ENCODE measurements at regions not wholly inside any gene's neighbourhood (a gene's known extent, or its start where the extent isn't known, plus 50 kb on each side); places are given as distances from the start of the nearest gene placed in this dataset.
A peak's percentile ranks its signal among the peaks of the same experiment; 100 is the strongest.

DNA sequence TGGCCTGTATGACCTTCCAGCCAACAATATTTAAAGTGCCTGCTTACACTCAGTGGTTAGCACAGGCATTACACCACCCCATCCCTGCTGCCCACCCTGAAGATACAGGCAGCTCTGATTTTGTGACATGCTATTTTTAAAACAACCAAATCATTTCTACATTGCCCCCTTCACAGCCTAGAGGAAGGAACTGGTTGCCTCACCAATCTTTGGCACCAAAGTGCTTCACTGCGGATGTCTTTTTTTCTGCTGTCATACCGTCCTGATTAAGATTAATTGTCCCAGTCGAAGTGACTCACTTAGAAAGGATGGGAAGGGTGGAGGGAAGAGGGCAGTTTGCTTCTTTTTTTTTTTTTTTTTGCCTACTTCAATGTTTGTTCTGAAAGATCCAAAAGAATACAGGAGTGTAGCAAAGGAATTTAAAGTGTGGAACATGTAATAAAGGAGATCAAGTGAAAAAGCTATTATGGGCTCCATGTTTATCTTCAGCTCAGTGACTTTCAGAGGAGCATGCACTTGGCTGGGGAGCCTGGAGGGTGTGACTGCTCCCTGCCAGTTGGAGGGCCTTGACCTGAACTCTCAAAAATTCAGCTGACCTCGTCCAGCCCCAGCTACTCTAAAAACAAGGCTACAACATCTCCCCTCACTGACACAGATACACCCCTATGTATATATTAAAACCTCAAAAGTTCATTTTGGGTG is 501.1 kb upstream of the TNP1 start:
- H3K4me3 ChIP-seq (ENCODE audit: low read depth in 1 of 2, low read length in 1 of 2): no peak overlapping the region
- peak overlapping the region; percentile 7 for H3K27ac ChIP-seq
- H3K4me1 ChIP-seq (ENCODE audit: control insufficient read depth in 1 of 2, insufficient read depth in 1 of 2, low read depth in 1 of 2, low read length in 1 of 2): peaks cover 37 to 47% of the 10 kb centered on the region in 2 experiments
- TF ChIP-seq, protein P1, sequence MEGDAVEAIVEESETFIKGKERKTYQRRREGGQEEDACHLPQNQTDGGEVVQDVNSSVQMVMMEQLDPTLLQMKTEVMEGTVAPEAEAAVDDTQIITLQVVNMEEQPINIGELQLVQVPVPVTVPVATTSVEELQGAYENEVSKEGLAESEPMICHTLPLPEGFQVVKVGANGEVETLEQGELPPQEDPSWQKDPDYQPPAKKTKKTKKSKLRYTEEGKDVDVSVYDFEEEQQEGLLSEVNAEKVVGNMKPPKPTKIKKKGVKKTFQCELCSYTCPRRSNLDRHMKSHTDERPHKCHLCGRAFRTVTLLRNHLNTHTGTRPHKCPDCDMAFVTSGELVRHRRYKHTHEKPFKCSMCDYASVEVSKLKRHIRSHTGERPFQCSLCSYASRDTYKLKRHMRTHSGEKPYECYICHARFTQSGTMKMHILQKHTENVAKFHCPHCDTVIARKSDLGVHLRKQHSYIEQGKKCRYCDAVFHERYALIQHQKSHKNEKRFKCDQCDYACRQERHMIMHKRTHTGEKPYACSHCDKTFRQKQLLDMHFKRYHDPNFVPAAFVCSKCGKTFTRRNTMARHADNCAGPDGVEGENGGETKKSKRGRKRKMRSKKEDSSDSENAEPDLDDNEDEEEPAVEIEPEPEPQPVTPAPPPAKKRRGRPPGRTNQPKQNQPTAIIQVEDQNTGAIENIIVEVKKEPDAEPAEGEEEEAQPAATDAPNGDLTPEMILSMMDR (IDR thresholded peaks at IDR 0.05): no peak
- no peaks in the 10 kb centered on the region for H3K36me3 ChIP-seq
- no peaks in the 10 kb centered on the region for H3K9me3 ChIP-seq
- peaks cover 23% of the 10 kb centered on the region for H3K27me3 ChIP-seq

GRCh38 chr2:217360111-217360510 is 500.2 kb upstream of the TNP1 start:
- TF ChIP-seq, protein P1 (IDR thresholded peaks at IDR 0.05): no peak
- H3K9me3 ChIP-seq: no peaks in the 10 kb centered on the region

DNA sequence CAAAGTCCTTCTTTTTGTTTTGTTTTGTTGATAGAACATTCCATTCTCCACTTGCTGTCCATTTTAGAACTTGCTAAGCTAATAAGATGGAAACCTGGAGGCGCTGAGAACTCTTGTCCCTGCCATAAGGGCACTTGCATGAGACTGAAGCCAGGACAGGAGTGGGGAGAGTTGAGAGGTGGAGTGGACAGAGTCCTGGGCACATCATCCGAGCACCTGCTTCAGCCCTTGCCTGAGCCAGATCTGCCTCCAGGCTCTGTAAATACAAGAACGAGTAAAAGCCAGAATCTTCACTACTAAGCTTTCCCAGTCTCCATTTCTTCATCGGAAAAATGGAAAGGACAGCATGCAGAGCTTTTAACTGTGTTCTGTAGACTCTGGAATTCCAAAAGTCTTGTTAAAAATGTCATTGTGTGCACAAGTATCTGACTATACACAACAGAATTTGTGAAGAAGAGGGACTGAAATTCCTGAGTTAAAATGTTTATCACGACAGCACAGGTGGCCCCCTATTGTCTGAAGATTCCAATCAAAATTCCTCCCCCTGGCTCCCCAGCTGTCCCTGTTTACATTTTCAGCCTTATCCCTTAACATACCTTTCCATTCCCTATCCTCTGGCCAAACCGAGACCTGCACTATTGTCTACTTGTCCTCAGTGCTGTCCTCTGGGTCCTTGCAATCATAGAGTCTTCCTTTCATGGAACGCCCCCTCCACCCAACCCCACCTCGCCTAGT is 498.2 kb upstream of the TNP1 start:
- peaks cover 35 to 36% of the 10 kb centered on the region in 2 experiments for H3K4me1 ChIP-seq (ENCODE audit: control insufficient read depth in 1 of 2, insufficient read depth in 1 of 2, low read depth in 1 of 2, low read length in 1 of 2)
- no peak overlapping the region for H3K4me3 ChIP-seq (ENCODE audit: low read depth in 1 of 2, low read length in 1 of 2)
- no peak overlapping the region for H3K27ac ChIP-seq
- TF ChIP-seq, protein P1 (IDR thresholded peaks at IDR 0.05): no peak
- H3K27me3 ChIP-seq: peaks cover 22% of the 10 kb centered on the region
- H3K9me3 ChIP-seq: no peaks in the 10 kb centered on the region
- H3K36me3 ChIP-seq: no peaks in the 10 kb centered on the region

More at GRCh38 chr2:217360111-217360510, 500.2 kb upstream of the TNP1 start:
- Histone ChIP-seq H3K4me1 (ENCODE audit: control insufficient read depth in 1 of 2, insufficient read depth in 1 of 2, low read depth in 1 of 2, low read length in 1 of 2) (peaks cover 37 to 47% of the 10 kb centered on the region in 2 experiments), H3K27me3 (peaks cover 22% of the 10 kb centered on the region), H3K27ac (no peak overlapping the region), H3K4me3 (ENCODE audit: low read depth in 1 of 2, low read length in 1 of 2) (no peak overlapping the region), H3K36me3 (no peaks in the 10 kb centered on the region)

GRCh38 chr2:217356781-217357180 is 496.9 kb upstream of the TNP1 start:
- no peaks in the 10 kb centered on the region for H3K9me3 ChIP-seq
- peaks cover 22% of the 10 kb centered on the region for H3K27me3 ChIP-seq
- H3K4me1 ChIP-seq (ENCODE audit: control insufficient read depth in 1 of 2, insufficient read depth in 1 of 2, low read depth in 1 of 2, low read length in 1 of 2): peaks cover 22 to 24% of the 10 kb centered on the region in 2 experiments
- H3K27ac ChIP-seq: no peak overlapping the region
- no peaks in the 10 kb centered on the region for H3K36me3 ChIP-seq
- TF ChIP-seq, protein P1 (IDR thresholded peaks at IDR 0.05): no peak
- H3K4me3 ChIP-seq (ENCODE audit: low read depth in 1 of 2, low read length in 1 of 2): no peak overlapping the region

DNA sequence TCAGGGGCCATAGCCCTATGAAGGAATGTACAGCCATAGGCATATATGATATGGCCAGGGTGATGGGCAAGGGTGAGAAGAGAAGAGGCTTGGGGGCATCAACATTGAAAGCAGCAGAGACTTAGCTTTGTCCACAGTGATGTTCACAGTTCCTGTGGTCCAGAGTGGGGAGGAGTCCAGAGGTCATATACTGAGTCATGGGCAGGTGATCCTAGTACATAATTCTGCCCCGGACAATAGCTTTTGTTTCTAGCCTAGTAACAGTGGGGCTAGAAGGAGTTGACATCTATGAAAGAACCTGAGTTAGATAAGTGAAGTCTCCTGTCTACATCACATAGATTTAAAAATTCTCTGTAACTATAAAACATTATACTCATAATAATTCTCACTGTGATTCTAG is 496.3 kb upstream of the TNP1 start:
- Histone ChIP-seq H3K4me1 (ENCODE audit: control insufficient read depth in 1 of 2, insufficient read depth in 1 of 2, low read depth in 1 of 2, low read length in 1 of 2) (peaks cover 16 to 17% of the 10 kb centered on the region in 2 experiments), H3K27ac (no peak overlapping the region), H3K27me3 (peaks cover 22% of the 10 kb centered on the region), H3K4me3 (ENCODE audit: low read depth in 1 of 2, low read length in 1 of 2) (no peak overlapping the region), H3K9me3 (no peaks in the 10 kb centered on the region), H3K36me3 (no peaks in the 10 kb centered on the region)
- TF ChIP-seq, protein P1 (IDR thresholded peaks at IDR 0.05): no peak

All from neutrophil (primary cell).